ENCODE measurements at regions not wholly inside any gene's neighbourhood (a gene's known extent, or its start where the extent isn't known, plus 50 kb on each side); places are given as distances from the start of the nearest gene placed in this dataset.

DNA sequence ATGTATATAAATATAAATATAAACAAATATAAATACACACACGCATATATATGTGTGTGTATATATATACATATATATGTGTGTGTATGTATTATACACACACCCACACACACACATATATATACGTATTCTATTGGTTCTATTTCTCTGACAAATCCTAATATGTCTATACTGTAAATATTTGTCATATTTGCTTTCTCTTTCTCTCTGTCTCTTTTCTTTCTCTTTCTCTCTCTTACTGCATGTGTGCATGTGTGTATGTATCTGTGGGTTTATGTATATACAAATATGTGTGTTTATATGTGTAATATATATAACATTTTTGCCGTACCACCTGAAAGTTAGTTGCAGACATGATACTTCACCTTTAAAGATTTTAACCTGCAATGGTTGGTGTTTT lies 174.2 kb upstream of the PLEKHG7 start:
- DNase-seq, result no peak

DNA sequence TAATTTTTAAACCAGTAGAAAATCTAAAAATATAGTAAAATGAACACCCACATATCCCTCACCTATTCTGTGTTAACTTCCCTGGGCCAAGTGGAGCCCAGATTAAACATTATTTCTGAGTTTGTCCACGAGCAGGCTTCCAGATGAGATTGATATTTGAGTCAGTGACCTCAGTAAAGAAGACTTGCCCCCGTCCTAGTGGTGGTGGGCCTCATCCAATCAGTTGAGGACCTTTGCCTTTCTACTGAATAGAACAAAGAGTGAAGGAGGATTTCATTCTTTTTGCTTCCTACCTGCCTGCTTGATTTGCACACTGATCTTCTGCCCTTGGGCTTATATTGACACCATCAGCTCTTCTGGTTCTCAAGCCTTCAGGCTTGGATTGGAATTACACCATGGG lies 174.7 kb upstream of the PLEKHG7 start:
- no peak for DNase-seq

- DNase-seq, result no peak
Observed at GRCh38 chr12:92524489-92524888, 178.3 kb upstream of the PLEKHG7 start.

GRCh38 chr12:92520511-92520910 lies 182.3 kb upstream of the PLEKHG7 start:
- no peak for DNase-seq

DNA sequence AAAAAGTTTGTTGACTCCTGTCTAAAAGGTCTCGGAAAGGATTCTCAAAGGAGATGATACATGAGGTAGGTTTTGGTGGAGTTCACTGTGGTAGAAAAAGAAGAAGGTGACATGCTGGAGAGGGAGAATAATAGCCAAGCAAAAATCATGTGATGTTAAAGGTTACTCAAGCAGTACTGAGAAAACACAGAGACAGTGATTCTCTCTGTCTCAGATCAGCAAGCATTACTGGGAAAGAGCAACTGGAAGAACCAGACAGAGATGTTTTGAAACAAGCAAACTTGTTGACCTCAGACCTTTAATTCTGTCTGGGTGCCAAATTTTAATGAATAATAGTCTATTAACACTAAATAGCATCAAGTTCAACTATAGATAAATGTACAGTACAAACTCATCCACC lies 183.5 kb upstream of the PLEKHG7 start:
- DNase-seq, result no peak

DNA sequence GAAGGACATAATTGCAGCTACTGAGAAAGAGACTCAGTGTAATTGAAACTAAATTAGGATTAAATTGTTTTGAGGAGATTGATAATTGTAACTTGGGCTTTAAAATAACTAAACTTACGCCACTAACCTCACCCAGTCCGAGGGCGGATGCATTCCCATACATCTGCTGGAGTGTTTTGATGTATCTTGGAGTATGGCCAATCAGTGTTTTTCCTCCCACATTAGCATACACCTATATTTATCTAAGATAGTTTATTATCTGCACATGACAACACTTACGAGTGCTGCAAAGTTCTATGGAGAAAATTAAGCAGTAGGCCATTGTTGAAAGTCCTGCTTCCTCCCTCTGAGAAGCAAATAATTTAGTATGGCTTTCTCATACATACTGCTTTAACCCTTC lies 184.7 kb upstream of the PLEKHG7 start:
- no peak for DNase-seq

DNA sequence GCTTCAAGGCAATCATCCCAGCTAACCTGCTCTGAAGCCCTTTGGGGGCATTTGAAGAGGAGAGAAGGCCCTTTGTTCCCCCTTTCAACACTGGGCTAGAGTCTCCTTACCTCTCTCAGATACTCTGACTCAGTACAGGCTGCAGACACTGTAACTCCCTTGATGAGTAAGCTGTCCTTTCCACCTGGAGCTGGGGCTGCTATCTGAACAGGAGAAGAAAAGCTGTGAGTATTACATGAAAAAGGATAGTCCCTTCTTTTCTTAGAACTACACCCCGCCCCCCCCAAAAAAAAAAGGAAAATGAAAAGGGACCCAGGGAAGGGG lies 186.6 kb upstream of the PLEKHG7 start:
- DNase-seq, result no peak

- no peak for DNase-seq
Observed at GRCh38 chr12:92513231-92513730, 189.5 kb upstream of the PLEKHG7 start.

DNA sequence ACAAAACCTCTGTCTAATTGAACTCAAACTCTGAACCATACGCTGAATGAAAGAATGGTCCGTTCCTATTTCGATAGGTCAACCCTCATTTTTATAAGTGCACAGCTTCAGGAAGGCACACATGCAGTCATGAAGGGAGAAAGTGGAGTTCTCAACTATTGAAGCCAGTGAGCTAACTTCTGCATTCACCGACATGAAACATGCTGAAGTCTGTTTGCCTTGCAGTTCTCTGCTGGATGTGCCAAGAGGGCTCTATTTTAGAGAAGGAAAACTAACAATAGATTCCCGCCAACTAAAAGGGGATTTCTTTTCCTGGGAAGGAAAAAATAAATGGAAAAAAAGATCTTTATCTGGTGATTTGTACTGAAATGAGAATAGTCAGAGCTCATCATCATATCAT lies 191.0 kb upstream of the PLEKHG7 start:
- no peak for DNase-seq

- no peak for DNase-seq
Observed at GRCh38 chr12:92509156-92509738, 193.5 kb upstream of the PLEKHG7 start.

DNA sequence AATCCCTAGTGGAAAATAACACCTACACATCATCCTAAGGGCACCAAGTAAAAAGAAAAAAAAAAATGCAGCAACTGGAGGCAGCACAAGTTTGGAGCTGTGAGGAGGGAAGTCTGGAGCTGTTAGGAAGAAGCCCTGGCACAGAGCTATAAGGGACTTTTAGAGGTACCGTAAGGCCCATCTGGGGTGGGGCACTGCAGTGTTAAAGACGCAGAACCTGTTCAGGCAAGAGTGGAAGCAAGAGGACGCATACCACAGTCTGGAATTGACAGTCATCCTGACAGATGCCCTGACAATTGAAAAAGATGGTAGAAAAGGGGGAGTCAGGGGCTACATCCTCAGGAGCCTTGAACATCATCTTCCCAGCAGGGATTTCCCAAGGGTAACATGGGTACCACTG lies 195.9 kb upstream of the PLEKHG7 start:
- no peak for DNase-seq

- DNase-seq, result no peak
Observed at GRCh38 chr12:92506460-92506859, 196.3 kb upstream of the PLEKHG7 start.

DNA sequence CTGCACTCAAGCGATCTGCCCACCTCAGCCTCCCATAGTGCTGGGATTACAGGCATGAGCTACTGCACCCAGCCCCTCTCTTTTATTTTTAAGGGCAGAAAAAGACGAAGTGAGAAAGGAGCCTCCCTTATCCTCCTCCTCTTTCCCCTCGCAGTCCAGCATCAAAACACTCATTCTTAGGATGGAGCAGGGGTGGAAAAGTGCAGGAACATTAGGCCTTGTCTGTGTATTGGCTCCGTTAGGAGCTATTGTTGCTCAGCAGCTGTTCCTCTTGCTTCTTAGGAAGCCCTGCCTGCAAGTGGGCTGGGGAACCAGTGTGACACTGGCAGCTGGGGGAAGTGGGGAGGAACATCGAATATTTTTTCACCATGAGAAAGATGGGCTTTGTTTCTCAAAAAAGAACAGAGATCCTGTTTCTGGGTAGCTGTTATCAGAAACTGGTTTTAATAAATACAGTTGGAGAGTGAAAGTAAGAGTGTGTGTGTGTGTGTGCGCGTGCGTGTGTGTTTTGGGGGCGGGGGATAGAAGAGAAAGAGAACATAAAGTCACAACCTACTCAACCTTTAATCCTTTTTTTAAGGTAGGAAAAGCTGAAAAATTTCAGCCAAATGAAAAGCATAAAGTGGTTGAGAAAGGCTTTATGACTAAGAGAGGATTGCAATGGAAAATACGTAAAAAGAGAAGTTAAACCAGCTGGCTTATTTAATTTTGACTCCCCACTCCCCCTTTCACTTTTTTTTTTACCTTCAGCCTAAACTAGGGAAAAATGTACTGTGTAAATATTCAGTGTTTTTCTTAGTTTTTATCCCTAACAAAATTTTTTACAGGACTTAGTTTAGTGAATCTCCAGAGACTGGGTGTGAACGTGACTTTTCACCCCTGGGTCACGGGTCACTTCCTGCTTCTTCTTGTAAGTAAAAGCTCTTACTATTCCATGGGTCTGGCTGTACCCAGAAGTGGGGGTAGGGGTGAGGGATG lies 197.2 kb upstream of the PLEKHG7 start:
- DNase-seq, result peak; percentile 45

DNA sequence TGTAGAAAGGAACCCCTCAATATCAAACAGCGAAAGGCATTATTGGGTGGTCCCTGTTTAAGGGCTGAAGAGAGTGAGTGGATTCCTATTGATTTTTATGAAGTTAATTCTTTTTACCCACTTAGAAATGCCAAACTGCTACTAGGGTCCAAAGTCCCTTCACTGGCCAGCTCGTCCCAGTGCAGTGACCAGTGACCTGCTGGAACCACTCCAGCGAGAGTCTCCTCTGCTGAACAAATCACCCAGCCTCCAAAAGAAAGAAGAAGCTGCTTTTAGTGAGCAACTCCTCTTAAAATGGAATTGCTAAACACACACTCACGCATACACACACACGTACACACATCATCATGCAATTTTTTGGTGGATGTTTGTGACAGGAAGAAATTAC lies 198.2 kb upstream of the PLEKHG7 start:
- no peak for DNase-seq

DNA sequence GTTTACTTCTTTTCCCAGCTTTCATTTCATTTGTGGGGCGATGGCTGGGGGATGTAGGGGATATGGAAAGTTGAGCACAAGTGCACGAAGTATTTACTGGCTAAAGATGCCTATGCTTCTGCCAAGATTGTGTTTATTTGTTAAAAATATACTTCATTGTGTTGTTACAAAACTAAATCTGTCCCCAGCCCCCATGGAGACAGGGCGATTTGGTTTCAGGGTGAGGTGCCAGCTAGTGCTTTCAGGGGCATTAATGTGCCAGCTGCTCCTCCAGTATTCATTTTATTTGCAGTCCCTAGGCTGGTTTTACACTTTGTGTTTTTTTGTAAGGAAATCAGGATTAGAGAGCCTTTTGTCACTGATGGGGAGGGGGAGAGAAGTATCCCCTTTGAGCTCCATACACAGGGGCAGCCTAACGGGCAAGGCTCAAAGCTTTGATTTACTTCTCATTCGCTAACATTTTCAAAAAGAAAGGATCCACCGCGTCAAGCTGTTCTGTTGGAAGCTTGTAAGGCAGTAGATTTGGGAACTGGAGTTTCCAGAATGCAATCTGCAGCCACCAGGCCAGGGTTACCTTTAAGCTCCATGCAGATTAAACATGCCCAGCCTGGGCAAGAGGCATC lies 198.7 kb upstream of the PLEKHG7 start:
- DNase-seq, result no peak

DNA sequence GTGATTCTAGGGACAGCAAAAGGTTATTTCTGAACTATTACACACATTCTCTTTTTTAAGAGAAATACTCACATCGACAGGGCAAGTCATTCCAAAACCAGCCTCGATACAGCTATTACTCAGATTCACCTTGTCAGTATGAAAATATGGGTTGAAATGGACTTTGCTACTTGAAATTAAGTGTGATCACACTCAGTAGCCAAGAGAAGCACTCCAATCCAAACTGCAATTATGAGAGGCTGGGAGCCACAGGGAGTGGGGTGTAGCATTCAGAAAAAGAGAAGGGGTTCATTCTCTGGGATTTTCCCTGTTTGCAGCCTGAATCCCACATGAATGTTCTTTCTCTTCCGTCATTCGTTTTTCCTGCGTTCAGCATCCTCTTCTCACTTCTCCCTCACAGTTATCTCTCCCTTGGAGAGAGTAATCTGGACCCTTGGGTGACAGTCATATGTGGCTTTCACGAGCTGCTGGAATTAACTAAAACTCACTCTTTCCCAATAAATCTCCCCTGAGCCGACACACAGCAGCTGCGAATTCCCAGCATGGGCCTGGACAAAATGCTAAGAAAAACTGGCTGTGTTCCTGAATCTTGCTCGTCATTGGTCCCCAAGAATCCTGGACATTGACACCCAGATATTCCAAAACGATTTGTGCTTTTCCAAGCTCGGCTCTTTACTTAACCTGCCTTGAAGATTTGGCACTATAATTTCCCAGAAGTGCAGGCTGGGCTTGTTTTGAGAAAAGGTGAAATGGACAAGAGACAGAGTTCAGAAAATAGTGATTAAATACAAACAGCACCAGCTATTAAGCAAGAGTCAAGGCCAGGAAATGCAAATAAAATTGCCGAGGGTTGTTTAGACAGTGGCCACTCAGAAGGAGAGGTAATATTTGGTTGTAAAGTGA lies 199.5 kb upstream of the PLEKHG7 start:
- peak; percentile 89 for DNase-seq

- peak; percentile 72 for DNase-seq
Observed at GRCh38 chr12:92502417-92503028, 200.3 kb upstream of the PLEKHG7 start.

DNA sequence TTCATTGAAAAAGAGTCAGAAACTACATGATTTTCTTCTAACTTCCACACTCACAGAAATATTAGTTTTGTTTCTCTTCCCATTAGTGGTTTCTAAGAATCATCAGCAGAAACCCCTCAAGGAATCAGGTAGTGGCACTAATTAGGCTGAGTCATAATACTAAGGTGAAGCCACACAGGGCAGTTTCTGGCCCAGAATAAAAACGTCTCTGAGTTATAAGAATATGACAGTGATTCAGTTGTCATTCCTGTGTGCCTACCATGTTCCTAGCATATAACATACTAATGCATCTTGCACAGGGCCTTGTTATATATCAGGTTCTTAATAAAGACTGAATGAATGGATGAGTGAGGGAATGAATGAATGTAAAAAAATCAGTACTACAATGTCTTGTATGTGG lies 206.0 kb upstream of the PLEKHG7 start:
- DNase-seq, result no peak

GRCh38 chr12:92495108-92495507 lies 207.7 kb upstream of the PLEKHG7 start:
- no peak for DNase-seq

- peak; percentile 35 for DNase-seq
Observed at GRCh38 chr12:92493816-92494215, 209.0 kb upstream of the PLEKHG7 start.

DNA sequence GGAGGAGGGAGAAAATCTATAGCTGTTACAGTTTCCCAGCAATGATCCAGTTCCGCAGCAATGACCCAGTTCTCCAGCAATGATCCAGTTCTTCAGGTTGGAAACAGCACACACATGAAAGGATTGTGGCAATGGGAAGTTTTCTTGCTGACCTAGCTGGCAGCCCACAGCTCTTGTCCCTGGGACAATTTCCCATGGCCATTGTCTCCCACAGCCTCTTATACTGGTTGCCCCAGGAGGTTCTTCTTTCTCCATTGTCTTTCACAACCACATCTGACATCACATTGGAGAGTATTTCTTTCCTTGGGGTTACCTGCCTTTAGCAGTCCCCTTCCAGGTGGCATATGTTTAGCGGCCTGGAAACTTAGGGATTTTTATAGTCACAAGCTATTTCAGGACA lies 209.8 kb upstream of the PLEKHG7 start:
- no peak for DNase-seq

DNA sequence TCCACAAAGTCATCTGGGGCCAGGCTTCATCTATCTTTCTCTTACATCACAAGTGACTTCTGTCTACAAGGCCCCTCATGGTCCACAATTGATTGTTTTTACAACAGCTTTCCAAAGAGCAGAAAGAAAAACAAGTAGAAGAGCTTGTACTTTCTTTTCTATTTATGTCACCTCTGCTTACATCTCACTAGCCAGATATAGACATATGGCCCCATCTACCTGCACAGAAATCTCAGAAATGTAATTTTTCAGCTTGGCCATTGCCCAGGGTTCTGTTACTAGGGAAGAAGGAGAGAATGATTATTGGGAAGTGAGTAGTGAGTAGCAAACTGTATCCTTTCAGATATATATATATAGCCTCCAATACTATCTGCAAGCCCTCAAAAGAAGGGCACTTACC lies 210.5 kb upstream of the PLEKHG7 start:
- no peak for DNase-seq

GRCh38 chr12:92489781-92490180 lies 213.0 kb upstream of the PLEKHG7 start:
- no peak for DNase-seq

All from activated CD4-positive, alpha-beta T cell treated with anti-CD3 and anti-CD28 coated beads, Interleukin-2, amount 50 U/mL, for 16 hours (primary cell).